PC-3 (cell line): ENCODE measurements at regions not wholly inside any gene's neighbourhood (a gene's known extent, or its start where the extent isn't known, plus 50 kb on each side); places are given as distances from the start of the nearest gene placed in this dataset.

Experiments used
- ATAC-seq: fragments of 200-7000 bp; cut with Tn5 transposase; 2 replicates; pipeline ENCODE4 v1.9.1; 2020; ENCODE audit warnings: mild to moderate bottlenecking, moderate library complexity
- BruUV-seq: library from RNA; stranded (reverse); fragments of 400-500 nt; replicated peaks from 2 replicates; lab custom pipeline; 2021; lab: Mats Ljungman, UMichigan
- CTCF ChIA-PET: fragments of 300-600 bp; sonication (Branson Sonifier 250); formaldehyde crosslinking; loops from one replicate; lab custom pipeline; 2022; ENCODE audit warnings: antibody characterized with exemption; lab: Charles Lee
- POLR2A ChIA-PET: fragments of 300-600 bp; sonication (Branson Sonifier 250); formaldehyde crosslinking; loops from one replicate; lab custom pipeline; 2022; ENCODE audit warnings: antibody characterized with exemption; ENCODE audit not compliant: unreplicated experiment; lab: Charles Lee
- DNase-seq: peaks from one replicate; pipeline ENCODE4 v3.0.0-alpha.2; 2015
- H2AFZ ChIP-seq: fragments of 300-600 bp; sonication (generic); 2 replicates; pipeline ENCODE4 v1.6.0; 2016; ENCODE audit warnings: antibody characterized with exemption, low read length
- H3F3A ChIP-seq: fragments of 300-600 bp; sonication (generic); one replicate; pipeline ENCODE4 v1.6.0; 2017; ENCODE audit warnings: antibody characterized with exemption, low read length, control low read depth, mild to moderate bottlenecking; ENCODE audit not compliant: unreplicated experiment
- H3K27ac ChIP-seq: fragments of 300-600 bp; sonication (generic); 2 replicates; pipeline ENCODE4 v1.5.1; 2016; ENCODE audit warnings: mild to moderate bottlenecking, low read length
- H3K27me3 ChIP-seq: fragments of 300-600 bp; sonication (generic); 2 replicates; pipeline ENCODE4 v1.6.1; 2016; ENCODE audit warnings: low read length, mixed read lengths
- H3K36me3 ChIP-seq: fragments of 300-600 bp; sonication (generic); 2 replicates; pipeline ENCODE4 v1.6.1; 2016; ENCODE audit warnings: low read depth, mixed run types, low read length, mixed read lengths
- H3K4me1 ChIP-seq: fragments of 300-600 bp; sonication (generic); 2 replicates; pipeline ENCODE4 v1.5.1; 2016; ENCODE audit warnings: low read length; ENCODE audit not compliant: insufficient read depth
- H3K4me2 ChIP-seq: fragments of 300-600 bp; sonication (generic); 2 replicates; pipeline ENCODE4 v1.6.0; 2016; ENCODE audit warnings: low read length
- H3K4me3 ChIP-seq: fragments of 300-600 bp; sonication (generic); 2 replicates; pipeline ENCODE4 v1.5.1; 2016; ENCODE audit warnings: mild to moderate bottlenecking, low read length, mixed read lengths
- H3K79me2 ChIP-seq: fragments of 300-600 bp; sonication (generic); 2 replicates; pipeline ENCODE4 v1.6.1; 2017; ENCODE audit warnings: low read length, mixed read lengths
- H3K9ac ChIP-seq: fragments of 300-600 bp; sonication (generic); 2 replicates; pipeline ENCODE4 v1.6.0; 2016; ENCODE audit warnings: mild to moderate bottlenecking, low read length
- H3K9me2 ChIP-seq: fragments of 300-600 bp; sonication (generic); replicated peaks from 2 replicates; pipeline ENCODE4 v1.6.1; 2016; ENCODE audit warnings: mixed run types, low read length, mixed read lengths
- H3K9me3 ChIP-seq: fragments of 300-600 bp; sonication (generic); 2 replicates; pipeline ENCODE4 v1.6.1; 2016; ENCODE audit warnings: low read length, mixed read lengths
- H4K20me1 ChIP-seq: fragments of 300-600 bp; sonication (generic); 2 replicates; pipeline ENCODE4 v1.6.1; 2016; ENCODE audit warnings: low read length, mixed read lengths
- CTCF ChIP-seq: fragments of 300-600 bp; sonication (generic); conservative IDR thresholded peaks from 2 replicates; pipeline ENCODE4 v1.5.1; 2017; ENCODE audit warnings: antibody characterized with exemption, low read depth, mild to moderate bottlenecking, low read length
- EZH2 ChIP-seq: fragments of 300-600 bp; sonication (generic); IDR thresholded peaks from one replicate; pipeline ENCODE4 v1.6.1; 2017; ENCODE audit warnings: antibody characterized with exemption, mild to moderate bottlenecking, low read length; ENCODE audit not compliant: unreplicated experiment
- EZH2phosphoT487 ChIP-seq: fragments of 300-600 bp; sonication (generic); IDR thresholded peaks from 2 replicates; pipeline ENCODE4 v1.6.1; 2018; ENCODE audit warnings: mild to moderate bottlenecking, antibody characterized with exemption, low read length, borderline replicate concordance
- intact Hi-C: fragments of 100-400 bp; cut with micrococcal nuclease; formaldehyde crosslinking; loops from 2 replicates; pipeline ENCODE4 v1.9.0; 2023

DNA sequence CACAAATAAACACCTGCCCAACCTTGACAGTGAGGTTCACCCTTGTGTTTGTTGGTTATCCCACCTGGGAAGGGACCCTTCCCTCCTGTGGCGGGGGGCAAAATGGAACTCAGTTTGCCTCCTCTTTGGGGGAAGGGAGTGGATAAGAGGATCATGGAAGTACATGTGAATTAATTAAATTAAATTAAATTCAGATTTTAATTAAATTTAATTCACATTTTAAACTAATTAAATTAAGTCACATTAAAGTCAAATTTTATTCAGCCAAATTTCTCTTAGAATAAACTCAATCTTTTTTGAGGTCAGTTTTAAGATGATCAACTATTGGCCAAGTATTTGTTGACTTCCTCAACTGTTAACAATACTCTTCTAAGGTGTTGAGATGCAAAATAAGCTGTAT, 252.4 kb upstream of the AJAP1 start:
- ChIA-PET CTCF (no interaction called here), POLR2A (no interaction called here)
- TF ChIP-seq EZH2: no peak
- no peak for TF ChIP-seq CTCF
- no peak for TF ChIP-seq EZH2phosphoT487
- Histone ChIP-seq H3K9me2 (no peaks in the 10 kb centered on the region), H4K20me1 (no peaks in the 10 kb centered on the region), H3K4me3 (no peak overlapping the region), H3K36me3 (no peaks in the 10 kb centered on the region), H3F3A (no peaks in the 10 kb centered on the region), H3K9ac (no peak overlapping the region), H3K4me1 (no peaks in the 10 kb centered on the region), H3K27ac (no peak overlapping the region), H3K27me3 (no peaks in the 10 kb centered on the region), H2AFZ (no peak overlapping the region), H3K79me2 (no peaks in the 10 kb centered on the region), H3K4me2 (no peak overlapping the region), H3K9me3 (peaks cover 14% of the 10 kb centered on the region; the same call in 1 of the 2 replicates)
- ATAC-seq: no peak
- BruUV-seq: no TSS peak
- no peak for DNase-seq
- intact Hi-C loops: no loop called here

GRCh38 chr1:4404854-4405590, 249.4 kb upstream of the AJAP1 start:
- Histone ChIP-seq H4K20me1 (no peaks in the 10 kb centered on the region), H3K4me1 (no peaks in the 10 kb centered on the region), H3K27me3 (no peaks in the 10 kb centered on the region), H3K4me2 (no peak overlapping the region), H3K9ac (no peak overlapping the region), H3K9me3 (peaks cover 14% of the 10 kb centered on the region; the same call in 1 of the 2 replicates), H3F3A (no peaks in the 10 kb centered on the region), H3K27ac (no peak overlapping the region), H2AFZ (no peak overlapping the region), H3K9me2 (no peaks in the 10 kb centered on the region), H3K79me2 (no peaks in the 10 kb centered on the region), H3K36me3 (no peaks in the 10 kb centered on the region), H3K4me3 (no peak overlapping the region)
- DNase-seq: no peak
- no TSS peak for BruUV-seq
- intact Hi-C loops: no loop called here
- ATAC-seq: no peak
- CTCF ChIA-PET: no interaction called here
- TF ChIP-seq CTCF (no peak), EZH2 (no peak), EZH2phosphoT487 (no peak)
- POLR2A ChIA-PET: no interaction called here

- Histone ChIP-seq H3K4me3 (no peak overlapping the region), H3K27ac (no peak overlapping the region), H3F3A (no peaks in the 10 kb centered on the region), H3K36me3 (no peaks in the 10 kb centered on the region), H3K9me3 (0 out of 2 replicates have a peak, but pooled peaks cover 10% of the 10 kb centered on the region), H2AFZ (no peak overlapping the region), H4K20me1 (no peaks in the 10 kb centered on the region), H3K9ac (no peak overlapping the region), H3K9me2 (no peaks in the 10 kb centered on the region), H3K4me2 (no peak overlapping the region), H3K79me2 (no peaks in the 10 kb centered on the region), H3K4me1 (no peaks in the 10 kb centered on the region), H3K27me3 (no peaks in the 10 kb centered on the region)
- DNase-seq: no peak
- no peak for TF ChIP-seq CTCF
- TF ChIP-seq EZH2: no peak
- TF ChIP-seq EZH2phosphoT487: no peak
- ChIA-PET CTCF (no interaction called here), POLR2A (no interaction called here)
- BruUV-seq: no TSS peak
- ATAC-seq: no peak
- intact Hi-C loops: no loop called here
Measured at GRCh38 chr1:4407851-4408250, 246.6 kb upstream of the AJAP1 start.
